ENCODE measurements at regions not wholly inside any gene's neighbourhood (a gene's known extent, or its start where the extent isn't known, plus 50 kb on each side); places are given as distances from the start of the nearest gene placed in this dataset.
"Not testable (repeated sequence)": the region's sequence is repeated elsewhere in the genome, so short reads cannot be mapped to it uniquely, and the experiment has no call there.

GRCh38 chr6:13874191-13874549 lies 50.6 kb upstream of the RNF182 start:
- DNase-seq, result no peak

GRCh38 chr6:13873288-13874190 lies 51.2 kb upstream of the RNF182 start:
- DNase-seq, result no peak

- DNase-seq, result no peak
These were observed 52.1 kb upstream of the RNF182 start for GRCh38 chr6:13872681-13873080.

GRCh38 chr6:13872006-13872405 lies 52.7 kb upstream of the RNF182 start:
- not testable (repeated sequence) for DNase-seq

GRCh38 chr6:13870214-13870830 lies 54.4 kb upstream of the RNF182 start:
- no peak for DNase-seq

GRCh38 chr6:13868236-13868635 lies 53.9 kb upstream of the MCUR1 start:
- no peak for DNase-seq

GRCh38 chr6:13866301-13866700 lies 51.9 kb upstream of the MCUR1 start:
- DNase-seq, result peak; percentile 56

- DNase-seq, result no peak
These were observed 50.8 kb upstream of the MCUR1 start for GRCh38 chr6:13865141-13865540.

GRCh38 chr6:13864669-13865068 lies 50.3 kb upstream of the MCUR1 start:
- DNase-seq, result not testable (repeated sequence)

All from NCI-H446 treated with DMSO at 0.1 percent for 48 hours (cell line).